ENCODE measurements at regions not wholly inside any gene's neighbourhood (a gene's known extent, or its start where the extent isn't known, plus 50 kb on each side); places are given as distances from the start of the nearest gene placed in this dataset.
"Not testable (repeated sequence)": the region's sequence is repeated elsewhere in the genome, so short reads cannot be mapped to it uniquely, and the experiment has no call there.

GRCh38 chr11:134615041-134615615, 203.1 kb upstream of the B3GAT1 start:
- ATAC-seq, result no peak

GRCh38 chr11:134614141-134614540, 202.1 kb upstream of the B3GAT1 start:
- no peak for ATAC-seq

DNA sequence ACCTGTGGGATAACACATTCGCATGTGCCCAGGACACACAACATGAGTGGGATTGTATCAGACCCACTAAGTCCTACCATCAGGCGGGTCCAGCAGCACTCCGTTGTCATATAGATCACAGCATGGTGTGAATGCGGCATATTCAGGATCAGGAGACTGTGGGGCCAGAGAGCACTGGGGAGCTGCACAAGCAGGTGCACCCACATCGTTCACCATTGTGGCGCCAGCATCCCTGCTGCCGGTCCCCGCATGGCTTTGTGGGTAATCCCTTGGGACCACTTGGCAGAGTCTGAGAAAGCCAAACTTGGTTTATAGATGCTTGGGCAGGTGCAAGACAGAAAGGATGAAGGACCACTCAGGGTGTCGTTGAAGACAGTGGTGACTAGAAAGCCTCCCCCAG, 201.6 kb upstream of the B3GAT1 start:
- no peak for ATAC-seq

DNA sequence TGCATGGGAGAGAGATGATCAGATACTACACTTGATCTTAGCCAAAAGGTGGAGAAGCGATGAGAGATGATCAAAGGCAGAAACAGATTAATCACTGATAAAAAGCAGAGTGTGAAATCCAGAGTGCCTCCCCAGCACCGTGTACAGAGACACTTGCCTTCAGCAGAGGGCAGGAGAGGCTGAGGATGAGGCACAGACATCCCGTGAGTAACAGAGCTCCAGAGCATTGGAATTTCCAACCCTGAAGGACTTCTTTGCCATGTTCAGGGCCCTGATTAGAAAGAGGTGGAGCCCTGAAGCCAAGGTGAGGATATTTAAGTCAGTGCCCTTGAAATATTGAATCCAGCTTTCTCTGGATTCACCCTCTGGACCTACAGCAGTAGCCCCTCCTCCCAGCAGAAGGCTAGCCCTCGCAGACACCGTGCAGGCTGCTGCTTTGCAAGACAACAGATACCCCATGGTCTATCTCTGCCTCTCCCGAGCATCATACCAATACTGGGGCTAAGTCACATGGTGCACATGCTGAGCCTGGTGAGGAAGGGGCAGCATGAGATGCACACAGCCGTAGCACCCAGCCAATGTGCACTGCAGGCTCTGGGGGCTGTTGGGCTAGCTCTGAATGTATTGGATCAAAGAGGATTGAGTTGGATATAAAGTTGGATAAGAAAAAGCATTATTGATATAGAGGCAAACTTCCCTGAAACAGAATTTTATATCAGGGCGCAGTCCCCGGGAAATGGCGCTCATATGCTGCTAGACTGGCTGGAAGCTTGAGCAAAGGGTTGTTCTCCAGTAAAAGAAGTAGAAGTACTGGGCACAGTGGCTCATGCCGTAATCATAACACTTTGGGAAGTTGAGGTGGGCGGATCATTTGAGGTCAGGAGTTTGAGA, 200.3 kb upstream of the B3GAT1 start:
- ATAC-seq, result no peak

DNA sequence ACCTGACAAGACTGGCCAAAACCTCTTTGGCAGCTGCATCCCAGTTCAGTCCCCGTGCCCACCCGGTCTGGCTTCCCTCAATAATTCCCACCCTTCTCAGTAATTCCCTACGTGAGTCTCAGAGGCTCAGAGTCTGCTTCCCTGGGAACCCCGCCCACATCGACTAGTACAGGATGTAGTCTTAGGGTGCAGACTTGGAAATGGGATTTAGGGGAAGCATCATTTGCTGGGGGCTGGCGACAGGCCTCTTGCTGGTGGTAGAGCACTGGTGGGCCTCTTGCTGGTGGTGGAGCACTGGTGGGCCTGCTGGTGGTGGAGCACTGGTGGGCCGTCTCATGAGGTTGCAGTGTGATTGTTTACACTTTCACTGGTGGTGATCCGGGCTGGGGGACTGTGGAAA, 199.5 kb upstream of the B3GAT1 start:
- ATAC-seq, result no peak

GRCh38 chr11:134610116-134610910, 198.3 kb upstream of the B3GAT1 start:
- ATAC-seq, result no peak

- no peak for ATAC-seq
Observed at GRCh38 chr11:134609361-134610115, 197.5 kb upstream of the B3GAT1 start.

DNA sequence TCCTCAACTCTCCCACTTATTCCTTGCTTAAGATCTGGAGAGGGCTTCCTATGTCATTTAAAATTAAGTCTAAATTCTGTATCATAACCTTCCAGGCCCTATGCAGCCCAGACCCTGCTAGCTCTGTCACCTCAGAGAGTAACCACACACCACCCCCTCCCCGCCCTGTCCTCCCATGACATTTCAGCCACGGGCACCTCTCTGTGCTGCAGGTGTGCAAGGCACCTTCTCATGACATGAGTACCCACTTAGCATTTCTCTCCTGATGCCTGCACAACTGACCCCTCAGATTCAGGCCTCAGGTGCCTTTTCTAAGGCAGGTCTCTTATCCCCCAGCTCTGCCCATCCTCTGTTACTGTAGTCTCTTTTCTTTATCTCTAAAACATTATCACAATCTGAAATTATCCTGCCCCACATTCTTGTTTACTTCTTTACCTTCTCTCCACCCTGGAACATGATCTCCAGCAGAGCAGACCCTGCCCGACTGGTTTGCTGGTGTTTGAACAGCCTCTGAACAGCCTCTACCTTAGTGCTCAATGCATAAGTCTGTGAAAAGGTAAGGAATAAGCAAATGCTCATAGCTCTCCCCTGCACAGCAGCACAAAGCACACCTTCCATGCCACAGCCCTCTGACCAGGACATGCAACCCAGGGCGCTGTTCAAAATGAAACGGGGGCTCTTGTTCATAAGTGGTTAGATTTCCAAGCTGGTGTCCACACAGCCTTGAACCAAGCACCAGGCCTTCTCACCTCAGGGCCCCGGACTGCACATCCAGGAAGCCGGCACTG, 196.1 kb upstream of the B3GAT1 start:
- ATAC-seq, result no peak

DNA sequence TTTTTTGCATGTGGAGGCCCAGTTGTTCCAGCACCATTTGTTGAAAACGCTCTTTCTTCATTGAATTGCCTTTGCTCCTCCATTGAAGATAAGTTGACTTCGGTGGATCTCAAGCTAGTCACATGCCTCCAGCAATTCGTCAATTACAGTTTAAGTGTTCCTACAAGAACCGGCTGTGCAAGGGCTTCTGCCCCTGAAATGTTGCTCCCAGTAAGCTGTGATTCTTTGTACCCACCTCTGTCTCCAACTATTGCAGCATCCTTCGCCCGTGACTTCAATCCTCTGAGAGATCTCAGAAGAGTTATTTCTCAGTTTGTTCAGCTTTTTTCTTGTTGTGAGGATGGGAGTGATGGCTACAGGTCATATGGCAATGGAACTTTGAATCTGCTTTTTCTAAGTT, 194.2 kb upstream of the B3GAT1 start:
- ATAC-seq, result no peak

DNA sequence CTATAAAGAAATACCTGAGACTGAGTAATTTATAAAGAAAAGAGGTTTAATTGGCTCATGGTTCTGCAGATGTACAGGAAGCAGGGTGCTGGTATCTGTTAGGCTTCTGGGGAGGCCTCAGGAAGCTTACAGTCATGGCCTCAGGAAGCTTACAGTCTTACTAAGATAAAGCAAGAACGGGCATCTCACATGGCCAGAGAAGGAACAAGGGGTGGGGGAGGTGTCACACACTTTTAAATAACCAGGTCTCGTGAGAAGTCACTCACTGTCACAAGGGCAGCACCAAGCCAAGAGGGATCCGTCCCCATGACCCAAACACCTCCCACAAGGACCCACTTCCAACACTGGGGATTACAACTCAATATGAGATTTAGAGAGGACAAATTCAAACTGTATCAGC, 192.8 kb upstream of the B3GAT1 start:
- no peak for ATAC-seq

DNA sequence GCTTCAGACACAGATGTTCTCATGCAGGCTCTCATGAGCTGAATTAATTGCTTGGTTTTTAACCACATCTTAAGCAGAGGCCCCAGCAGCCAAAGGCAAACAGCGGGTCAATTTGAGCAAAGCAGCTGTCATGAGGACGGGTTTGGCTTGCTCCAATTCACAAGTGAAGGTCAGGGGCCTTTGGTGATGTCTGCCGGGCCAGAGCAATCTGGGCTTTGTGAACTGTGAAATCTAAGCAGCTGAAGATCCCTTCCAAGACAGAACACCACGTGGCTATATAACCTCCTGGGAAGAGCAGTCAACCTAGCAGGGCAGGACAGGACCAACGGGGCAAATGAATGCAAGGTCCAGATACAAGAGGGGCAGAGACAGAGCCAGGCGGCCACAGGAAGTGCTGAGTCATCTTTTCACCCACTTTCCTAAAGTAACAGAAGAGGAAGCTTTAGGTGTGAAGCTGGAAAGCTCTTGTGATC, 187.3 kb upstream of the B3GAT1 start:
- ATAC-seq, result no peak

DNA sequence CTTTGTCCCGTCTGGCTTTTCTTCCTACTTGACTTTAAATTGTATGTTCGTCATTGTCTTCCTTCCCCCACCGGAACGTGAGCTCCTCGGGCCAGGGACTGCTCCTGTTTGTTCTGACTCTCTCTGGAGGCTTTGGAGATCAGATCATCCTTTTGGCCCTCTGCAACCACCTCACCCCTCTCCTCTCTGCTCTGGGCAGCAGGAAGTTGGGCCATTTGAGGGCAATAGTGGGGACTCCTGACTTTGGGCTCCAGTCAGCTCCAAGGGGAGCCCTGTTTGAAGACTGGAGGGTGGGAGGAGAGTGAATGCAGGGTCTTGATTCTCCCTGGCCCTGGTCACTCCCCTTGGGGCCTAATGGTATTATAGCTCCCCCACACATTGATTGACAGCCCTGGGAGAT, 186.3 kb upstream of the B3GAT1 start:
- ATAC-seq, result no peak

- ATAC-seq, result no peak
Observed at GRCh38 chr11:134597452-134597851, 185.4 kb upstream of the B3GAT1 start.

GRCh38 chr11:134596404-134596803, 184.4 kb upstream of the B3GAT1 start:
- no peak for ATAC-seq

- peak; percentile 73 for ATAC-seq
Observed at GRCh38 chr11:134592391-134592990, 180.4 kb upstream of the B3GAT1 start.

DNA sequence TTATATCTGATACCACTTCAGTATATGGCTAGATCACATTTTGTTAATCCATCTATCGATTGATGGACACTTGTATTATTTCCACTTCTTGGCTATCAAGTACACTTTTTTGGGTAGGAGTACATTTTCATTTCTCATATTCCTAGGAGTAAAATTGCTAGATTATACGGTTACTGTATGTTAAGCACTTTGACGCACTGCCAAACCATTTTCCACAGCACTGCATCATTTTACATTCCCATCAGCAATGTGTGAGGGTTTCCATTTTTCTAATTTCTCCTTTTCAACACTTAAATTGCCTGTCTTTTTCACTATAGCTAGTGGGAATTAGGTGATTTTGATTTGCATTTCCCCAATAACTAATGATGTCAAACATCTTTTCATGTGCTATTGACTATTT, 179.3 kb upstream of the B3GAT1 start:
- ATAC-seq, result no peak

- ATAC-seq, result no peak
Observed at GRCh38 chr11:134589129-134589528, 177.1 kb upstream of the B3GAT1 start.

- ATAC-seq, result not testable (repeated sequence)
Observed at GRCh38 chr11:134588460-134589110, 176.5 kb upstream of the B3GAT1 start.

GRCh38 chr11:134587345-134587744, 175.3 kb upstream of the B3GAT1 start:
- no peak for ATAC-seq

GRCh38 chr11:134586726-134587125, 174.7 kb upstream of the B3GAT1 start:
- no peak for ATAC-seq
